GM12875 (cell line): ENCODE measurements at regions not wholly inside any gene's neighbourhood (a gene's known extent, or its start where the extent isn't known, plus 50 kb on each side); places are given as distances from the start of the nearest gene placed in this dataset.

Experiments used
- H3K4me3 ChIP-seq: one replicate; pipeline ENCODE4 v1.5.1; 2011; ENCODE audit warnings: low read depth, low read length, control low read depth
- TF ChIP-seq, protein P1 (sequence below): IDR thresholded peaks from 2 replicates; pipeline ENCODE4 v1.5.1; 2011; ENCODE audit warnings: low read depth, mild to moderate bottlenecking, control low read depth, inconsistent platforms, low read length, moderate library complexity, borderline replicate concordance; ENCODE audit not compliant: insufficient read depth

DNA sequence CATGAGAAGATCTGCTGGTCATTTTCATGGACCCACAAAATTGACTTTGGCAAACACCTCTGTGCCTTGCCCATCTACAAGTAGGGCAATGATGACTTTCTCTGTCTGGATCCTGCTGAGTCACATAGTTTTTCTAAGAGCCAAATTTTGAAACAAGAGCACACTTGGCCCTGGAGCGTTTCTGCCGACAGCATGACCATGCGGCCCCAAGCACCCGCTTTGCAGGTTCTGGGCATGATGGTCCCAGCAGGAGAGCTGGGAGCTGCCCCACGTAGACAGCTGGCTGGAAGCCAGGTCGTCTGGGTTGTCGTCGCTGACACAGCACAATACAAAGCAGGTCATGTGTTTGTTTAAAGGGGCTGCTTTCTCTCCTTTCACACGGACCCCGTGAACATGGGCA lies 159.8 kb downstream of the SYK start:
- no peak overlapping the region for H3K4me3 ChIP-seq
- TF ChIP-seq, protein P1, sequence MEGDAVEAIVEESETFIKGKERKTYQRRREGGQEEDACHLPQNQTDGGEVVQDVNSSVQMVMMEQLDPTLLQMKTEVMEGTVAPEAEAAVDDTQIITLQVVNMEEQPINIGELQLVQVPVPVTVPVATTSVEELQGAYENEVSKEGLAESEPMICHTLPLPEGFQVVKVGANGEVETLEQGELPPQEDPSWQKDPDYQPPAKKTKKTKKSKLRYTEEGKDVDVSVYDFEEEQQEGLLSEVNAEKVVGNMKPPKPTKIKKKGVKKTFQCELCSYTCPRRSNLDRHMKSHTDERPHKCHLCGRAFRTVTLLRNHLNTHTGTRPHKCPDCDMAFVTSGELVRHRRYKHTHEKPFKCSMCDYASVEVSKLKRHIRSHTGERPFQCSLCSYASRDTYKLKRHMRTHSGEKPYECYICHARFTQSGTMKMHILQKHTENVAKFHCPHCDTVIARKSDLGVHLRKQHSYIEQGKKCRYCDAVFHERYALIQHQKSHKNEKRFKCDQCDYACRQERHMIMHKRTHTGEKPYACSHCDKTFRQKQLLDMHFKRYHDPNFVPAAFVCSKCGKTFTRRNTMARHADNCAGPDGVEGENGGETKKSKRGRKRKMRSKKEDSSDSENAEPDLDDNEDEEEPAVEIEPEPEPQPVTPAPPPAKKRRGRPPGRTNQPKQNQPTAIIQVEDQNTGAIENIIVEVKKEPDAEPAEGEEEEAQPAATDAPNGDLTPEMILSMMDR, result no peak

DNA sequence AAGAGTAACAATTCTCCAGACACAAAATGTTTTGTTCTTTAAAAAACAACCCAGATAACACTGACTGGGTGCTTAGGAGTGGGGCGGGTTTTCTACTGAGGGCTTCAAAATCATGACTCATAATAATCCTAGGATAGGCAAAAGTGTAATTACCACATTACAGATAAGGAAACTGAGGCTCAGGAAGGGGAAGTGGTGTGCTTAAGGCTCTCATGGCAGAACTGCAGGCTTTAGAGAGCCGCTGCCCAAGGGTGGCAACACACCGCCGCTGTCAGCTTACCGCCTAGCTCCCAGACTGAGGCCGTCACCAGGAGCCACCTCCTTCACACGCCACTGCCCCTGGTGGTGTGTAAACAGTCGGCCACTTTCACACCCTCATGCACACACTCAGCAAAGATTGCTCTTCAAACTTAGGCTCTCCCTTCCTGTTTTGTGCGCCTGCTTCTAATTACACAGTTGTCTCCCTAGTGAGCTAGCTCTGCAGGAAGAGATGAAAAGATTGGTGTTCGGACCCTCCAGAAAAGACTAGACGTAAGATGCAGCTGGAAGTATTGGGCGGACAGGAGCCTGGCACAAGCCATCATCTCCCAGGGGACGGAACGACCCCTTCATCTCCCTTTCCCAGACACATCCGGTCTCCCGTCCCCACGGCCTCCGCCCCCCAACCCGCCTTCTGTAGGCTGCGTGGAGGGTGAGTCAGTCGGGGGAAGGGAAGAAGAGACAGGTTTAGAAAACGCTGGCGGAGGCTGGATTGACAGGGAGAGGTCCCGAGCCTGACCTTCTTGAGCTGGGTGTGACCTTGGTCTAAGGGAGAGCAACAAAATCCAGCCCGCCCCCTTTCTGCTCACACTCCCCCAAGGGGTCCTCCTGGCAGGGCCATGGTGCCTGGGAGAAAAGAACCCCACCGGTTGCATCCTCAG lies 162.7 kb downstream of the SYK start:
- no peak overlapping the region for H3K4me3 ChIP-seq
- TF ChIP-seq, protein P1, result peak; percentile 17; the same call in 1 of the 2 replicates

DNA sequence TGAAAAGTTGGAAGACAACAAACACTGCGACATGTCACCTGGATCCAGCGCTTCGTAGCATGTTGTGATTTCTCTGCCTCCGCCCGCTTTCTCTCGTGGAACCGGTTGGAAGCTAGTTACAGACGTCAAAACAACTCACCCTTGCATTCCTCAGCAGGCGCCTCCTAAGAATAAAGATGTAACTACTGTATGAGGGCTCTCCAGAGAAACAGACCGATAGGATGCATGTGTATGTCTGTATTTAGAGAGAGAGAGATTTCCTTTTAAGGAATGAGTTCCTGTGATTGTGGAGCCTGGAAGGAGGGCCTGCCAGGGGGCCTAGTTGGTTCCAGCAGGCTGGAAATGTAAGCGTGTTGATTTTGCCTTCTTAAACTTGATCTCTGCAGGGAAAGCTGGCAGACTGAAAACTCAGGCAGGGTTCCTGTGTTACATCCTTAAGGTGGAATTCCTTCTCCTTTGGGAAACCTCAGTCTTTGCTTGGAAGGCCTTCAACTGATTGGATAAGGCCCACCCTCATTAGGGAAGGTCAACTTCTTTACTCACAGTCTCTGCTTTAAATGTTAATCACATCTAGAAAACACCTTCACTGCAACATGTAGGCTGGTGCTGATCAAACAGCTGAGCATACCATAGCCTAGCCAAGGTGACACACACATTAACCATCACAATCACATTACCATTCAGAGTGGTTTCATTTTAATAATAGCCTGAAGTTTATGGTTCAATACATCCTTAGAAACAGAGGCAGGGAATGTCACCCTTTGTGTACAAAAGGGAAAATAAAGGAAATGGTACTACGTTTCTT lies 163.8 kb downstream of the SYK start:
- H3K4me3 ChIP-seq, result no peak overlapping the region
- TF ChIP-seq, protein P1, result no peak

DNA sequence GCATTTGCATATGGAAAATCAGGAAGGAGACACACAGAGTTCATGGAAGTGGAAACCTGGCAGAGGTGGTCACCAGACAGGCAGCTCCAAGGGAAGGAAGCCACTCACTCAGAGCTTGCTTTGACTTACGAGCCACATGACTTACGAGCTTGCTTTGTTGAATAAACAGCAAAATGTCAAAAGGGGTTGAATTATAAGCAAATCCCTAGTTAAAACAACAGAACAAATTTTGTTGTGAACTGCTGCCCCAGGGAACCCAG lies 164.3 kb downstream of the SYK start:
- H3K4me3 ChIP-seq, result no peak overlapping the region
- TF ChIP-seq, protein P1, result no peak

DNA sequence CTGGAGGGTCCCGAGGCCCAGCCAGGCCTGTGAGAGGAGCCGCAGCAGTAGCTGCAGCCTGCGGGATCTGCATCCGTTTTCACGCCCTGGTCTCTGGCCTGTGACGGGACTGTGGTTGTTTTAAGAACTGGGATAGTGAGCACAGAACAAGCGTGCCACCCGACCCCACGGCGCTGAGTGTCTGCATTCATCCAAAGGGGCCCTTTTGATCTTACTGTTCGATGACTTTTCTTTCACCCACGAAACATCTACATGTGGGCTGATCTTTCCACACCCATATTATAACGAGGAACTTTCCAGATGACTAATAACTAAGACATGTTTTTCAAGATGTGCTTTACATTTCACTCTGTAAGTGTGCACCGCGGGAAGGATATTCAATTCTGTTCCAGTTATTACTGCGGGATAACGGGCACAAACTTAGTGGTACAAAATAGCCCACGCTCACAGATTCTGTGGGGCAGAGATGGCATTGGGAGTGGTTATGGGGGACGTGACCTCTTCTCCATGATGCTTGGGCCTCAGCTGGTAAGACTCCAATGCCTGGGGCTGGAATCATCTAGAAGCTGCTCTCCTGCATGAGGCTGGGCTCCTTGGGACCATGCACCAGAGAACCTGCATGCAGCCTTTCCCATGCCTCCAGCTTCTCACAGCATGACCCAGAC lies 165.0 kb downstream of the SYK start:
- no peak overlapping the region for H3K4me3 ChIP-seq

DNA sequence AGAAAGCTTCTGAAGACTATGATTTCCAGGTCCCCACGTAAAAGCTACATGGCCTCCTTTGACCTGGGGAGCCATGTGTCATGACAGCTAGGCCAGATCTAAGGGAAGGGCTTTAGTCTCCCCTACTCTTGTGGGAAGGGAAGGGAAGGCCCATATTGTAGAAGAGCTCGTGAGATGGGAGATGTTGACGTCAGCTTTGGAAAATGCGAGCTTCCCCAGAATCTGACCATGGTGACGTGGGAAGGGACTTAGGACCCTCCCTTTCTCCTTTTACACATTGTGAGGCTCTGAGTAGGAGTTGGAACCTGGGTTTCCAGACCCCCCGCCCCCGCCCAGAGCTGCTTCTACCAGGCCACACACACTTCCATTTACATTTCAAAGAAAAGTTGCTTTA lies 165.5 kb downstream of the SYK start:
- no peak overlapping the region for H3K4me3 ChIP-seq
- TF ChIP-seq, protein P1, result no peak

More for the DNA sequence above, 165.0 kb downstream of the SYK start:
- TF ChIP-seq, protein P1, result no peak
